B cell (primary cell): ENCODE measurements at regions not wholly inside any gene's neighbourhood (a gene's known extent, or its start where the extent isn't known, plus 50 kb on each side); places are given as distances from the start of the nearest gene placed in this dataset.

Experiments
- CTCF ChIP-seq: fragments of 200-600 bp; IDR thresholded peaks from one replicate; pipeline ENCODE4 v1.8.0; 2022; ENCODE audit warnings: antibody characterized with exemption, mild to moderate bottlenecking
- EZH2 ChIP-seq: IDR thresholded peaks from 2 replicates; pipeline ENCODE4 v1.6.1; 2012; ENCODE audit warnings: borderline replicate concordance, low read depth, mild to moderate bottlenecking, moderate library complexity, low read length; ENCODE audit not compliant: insufficient read depth, poor library complexity, severe bottlenecking

GRCh38 chr13:111508164-111508870, 187.9 kb downstream of the TEX29 start:
- TF ChIP-seq CTCF (no peak), EZH2 (no peak)
